GM12892 (cell line): ENCODE measurements at regions not wholly inside any gene's neighbourhood (a gene's known extent, or its start where the extent isn't known, plus 50 kb on each side); places are given as distances from the start of the nearest gene placed in this dataset.

ENCODE experiments used
- POLR2A ChIP-seq: IDR thresholded peaks from 2 replicates; pipeline ENCODE4 v1.6.1; 2011; ENCODE audit warnings: low read depth, low read length, control low read depth
- POLR2AphosphoS5 ChIP-seq: IDR thresholded peaks from 2 replicates; pipeline ENCODE4 v1.6.1; 2011; ENCODE audit warnings: low read depth, low read length, control low read depth
- TAF1 ChIP-seq: IDR thresholded peaks from 2 replicates; pipeline ENCODE4 v1.6.1; 2011; ENCODE audit warnings: low read depth, mild to moderate bottlenecking, control low read depth, low read length, borderline replicate concordance

DNA sequence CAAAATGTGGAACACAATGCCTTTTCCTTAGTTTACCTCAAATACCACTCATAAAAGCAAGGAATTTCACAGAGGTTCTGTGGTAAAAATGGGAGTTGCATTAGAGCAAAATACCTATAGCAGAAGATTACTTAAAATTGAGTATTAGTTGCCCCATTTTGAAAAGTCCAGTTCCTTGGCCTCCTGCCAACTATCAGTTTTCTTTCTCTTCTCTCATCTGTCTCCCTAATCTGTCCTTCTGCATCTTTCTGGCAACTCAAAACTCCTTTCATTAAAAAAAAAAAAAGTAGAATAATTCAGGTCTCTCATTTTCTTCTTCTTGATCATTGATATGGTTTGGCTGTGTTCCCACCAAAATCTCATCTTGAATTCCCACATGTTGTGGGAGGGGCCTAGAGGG is 127.3 kb downstream of the ATP23 start:
- no peak for TF ChIP-seq POLR2AphosphoS5
- no peak for TF ChIP-seq POLR2A
- no peak for TF ChIP-seq TAF1
